Lung (tissue), 11 donors: ENCODE measurements at regions not wholly inside any gene's neighbourhood (a gene's known extent, or its start where the extent isn't known, plus 50 kb on each side); places are given as distances from the start of the nearest gene placed in this dataset.

ENCODE experiments used
- ATAC-seq: fragments of 200-7000 bp; cut with Tn5 transposase; one replicate; pipeline ENCODE4 v1.9.1; 2020; ENCODE audit warnings: moderate number of reproducible peaks; ENCODE audit not compliant: insufficient read depth, low FRiP score
- DNase-seq, 3 donors: peaks; one replicate each; pipeline ENCODE4 v3.0.0-alpha.2; 2013 to 2017
- H3K27ac ChIP-seq, 2 donors: one replicate each; pipeline ENCODE4 v1.5.1; 2013; ENCODE audit warnings: mild to moderate bottlenecking in 2 of 2, moderate library complexity in 2 of 2, control low read depth in 1 of 2, inconsistent platforms in 1 of 2, low read depth in 1 of 2, low read length in 1 of 2
- H3K27me3 ChIP-seq, 3 donors: one replicate each; pipeline ENCODE4 v1.5.1; 2013; ENCODE audit warnings: low read length in 2 of 3; ENCODE audit not compliant: control insufficient read depth in 3 of 3, insufficient read depth in 3 of 3
- H3K36me3 ChIP-seq, 4 donors: one replicate each; pipeline ENCODE4 v1.5.1; 2013; ENCODE audit warnings: low read length in 4 of 4, mild to moderate bottlenecking in 1 of 4, moderate library complexity in 1 of 4; ENCODE audit not compliant: control insufficient read depth in 4 of 4, insufficient read depth in 4 of 4
- H3K4me1 ChIP-seq, 5 donors: one replicate each; pipeline ENCODE4 v1.5.1; 2013; ENCODE audit warnings: low read length in 5 of 5, mild to moderate bottlenecking in 2 of 5, moderate library complexity in 1 of 5; ENCODE audit not compliant: control insufficient read depth in 5 of 5, insufficient read depth in 5 of 5
- H3K4me3 ChIP-seq: one replicate; pipeline ENCODE4 v1.5.1; 2013; ENCODE audit warnings: mild to moderate bottlenecking, control low read depth, moderate library complexity
- H3K9ac ChIP-seq, 2 donors: one replicate each; pipeline ENCODE4 v1.5.1; 2013; ENCODE audit warnings: low read length in 2 of 2, control low read depth in 1 of 2; ENCODE audit not compliant: insufficient read depth in 1 of 2
- H3K9me3 ChIP-seq, 4 donors: one replicate each; pipeline ENCODE4 v1.5.1; 2013; ENCODE audit warnings: low read length in 3 of 4, mild to moderate bottlenecking in 1 of 4, moderate library complexity in 1 of 4; ENCODE audit not compliant: control insufficient read depth in 4 of 4, insufficient read depth in 3 of 4
- WGBS, 2 donors: extraction: QIAGEN DNeasy Blood & Tissue Kit; methylation state at CpG; one replicate each; pipeline ENCODE4 v1.1.7; 2013; 5-methylcytosine and 5-hydroxymethylcytosine counted together
- TF ChIP-seq, protein P1 (sequence below): IDR thresholded peaks from 2 replicates; pipeline ENCODE4 v1.5.1; 2012; ENCODE audit warnings: mild to moderate bottlenecking; ENCODE audit errors: control extremely low read depth, extremely low read depth
- donor health status: control.
- donor health status: control.
- donor health status: Bipolar disorder and iron deficiency.
- donor health status: healthy.
- donor health status: DM: yes; HTN: yes; CAD: no.

DNA sequence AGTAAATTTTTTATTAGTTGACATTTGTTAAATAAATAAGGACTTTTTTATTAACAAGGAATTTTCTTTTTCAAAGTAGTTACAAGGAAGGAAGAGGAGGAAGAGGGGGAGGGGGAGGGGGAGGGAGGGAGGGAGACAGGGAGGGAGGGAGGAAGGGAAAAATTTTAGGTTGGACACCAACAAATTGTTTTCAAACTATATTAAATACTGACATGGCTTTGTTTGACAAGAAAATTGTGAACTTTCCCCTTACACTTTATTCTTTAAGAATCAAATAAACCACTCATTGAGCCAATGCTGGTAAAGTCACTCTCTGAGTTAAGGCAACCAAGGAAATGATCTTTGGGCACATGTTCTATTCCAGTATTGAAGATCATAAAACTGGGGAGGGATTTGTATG lies 115.7 kb upstream of the PPP2R3A start:
- Histone ChIP-seq H3K9ac (no peak overlapping the region), H3K4me1 (no peaks in the 10 kb centered on the region), H3K27ac (no peak overlapping the region), H3K27me3 (no peaks in the 10 kb centered on the region), H3K9me3 (peaks cover 0 to 3% (median under 1%) of the 10 kb centered on the region in 4 donors), H3K36me3 (no peaks in the 10 kb centered on the region), H3K4me3 (no peak overlapping the region)
- DNase-seq (no peak), ATAC-seq (no peak)
- TF ChIP-seq, protein P1, sequence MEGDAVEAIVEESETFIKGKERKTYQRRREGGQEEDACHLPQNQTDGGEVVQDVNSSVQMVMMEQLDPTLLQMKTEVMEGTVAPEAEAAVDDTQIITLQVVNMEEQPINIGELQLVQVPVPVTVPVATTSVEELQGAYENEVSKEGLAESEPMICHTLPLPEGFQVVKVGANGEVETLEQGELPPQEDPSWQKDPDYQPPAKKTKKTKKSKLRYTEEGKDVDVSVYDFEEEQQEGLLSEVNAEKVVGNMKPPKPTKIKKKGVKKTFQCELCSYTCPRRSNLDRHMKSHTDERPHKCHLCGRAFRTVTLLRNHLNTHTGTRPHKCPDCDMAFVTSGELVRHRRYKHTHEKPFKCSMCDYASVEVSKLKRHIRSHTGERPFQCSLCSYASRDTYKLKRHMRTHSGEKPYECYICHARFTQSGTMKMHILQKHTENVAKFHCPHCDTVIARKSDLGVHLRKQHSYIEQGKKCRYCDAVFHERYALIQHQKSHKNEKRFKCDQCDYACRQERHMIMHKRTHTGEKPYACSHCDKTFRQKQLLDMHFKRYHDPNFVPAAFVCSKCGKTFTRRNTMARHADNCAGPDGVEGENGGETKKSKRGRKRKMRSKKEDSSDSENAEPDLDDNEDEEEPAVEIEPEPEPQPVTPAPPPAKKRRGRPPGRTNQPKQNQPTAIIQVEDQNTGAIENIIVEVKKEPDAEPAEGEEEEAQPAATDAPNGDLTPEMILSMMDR: no peak

DNA sequence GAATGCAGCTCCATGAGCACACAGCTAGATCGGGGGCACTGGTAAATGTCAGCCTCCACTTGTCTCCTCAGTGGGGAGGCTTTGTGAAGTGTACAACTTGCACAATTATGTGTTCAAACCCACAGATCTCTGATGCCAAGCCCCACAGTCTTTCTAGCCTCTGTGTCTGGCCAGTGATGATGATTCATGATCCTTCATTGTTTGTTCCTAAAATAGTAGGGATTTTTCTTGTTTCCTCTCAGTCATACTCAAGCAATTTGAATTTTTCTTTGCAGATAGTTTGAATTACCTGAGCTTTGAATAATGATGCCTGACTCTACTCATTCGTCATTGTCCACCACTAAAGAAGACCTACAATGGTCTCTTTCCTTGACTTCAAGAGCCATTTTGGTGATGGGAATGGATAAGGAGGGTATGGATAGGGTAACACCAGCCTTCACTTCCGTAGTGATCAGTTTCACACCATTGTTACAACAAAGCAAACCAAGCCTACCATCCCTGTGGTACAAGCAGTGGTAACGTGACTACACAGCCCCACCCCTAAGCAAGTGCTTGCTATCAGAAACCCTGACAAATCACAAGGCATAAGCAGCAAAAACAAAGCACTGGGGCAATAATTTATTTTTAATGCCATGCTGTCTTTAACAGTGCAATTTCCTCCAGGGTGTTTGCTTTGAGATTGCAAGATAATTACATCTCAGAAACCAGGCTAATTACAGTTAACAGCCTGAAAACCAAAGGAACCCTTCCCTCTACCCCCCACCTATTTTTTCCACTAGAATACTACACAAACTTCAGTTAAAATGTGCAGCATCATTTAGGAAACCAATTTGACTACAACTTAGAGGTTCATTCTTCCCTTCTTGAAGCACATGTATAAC lies 114.1 kb upstream of the PPP2R3A start:
- DNase-seq: no peak
- Histone ChIP-seq H3K9me3 (peaks cover 0 to 3% (median 0%) of the 10 kb centered on the region in 4 donors), H3K4me1 (no peaks in the 10 kb centered on the region), H3K4me3 (no peak overlapping the region), H3K27me3 (no peaks in the 10 kb centered on the region), H3K27ac (no peak overlapping the region), H3K9ac (no peak overlapping the region), H3K36me3 (no peaks in the 10 kb centered on the region)
- 54 to 59% methylated on average over 4 of the region's 4 CpGs for WGBS, 2 donors
- TF ChIP-seq, protein P1: no peak
- no peak for ATAC-seq

DNA sequence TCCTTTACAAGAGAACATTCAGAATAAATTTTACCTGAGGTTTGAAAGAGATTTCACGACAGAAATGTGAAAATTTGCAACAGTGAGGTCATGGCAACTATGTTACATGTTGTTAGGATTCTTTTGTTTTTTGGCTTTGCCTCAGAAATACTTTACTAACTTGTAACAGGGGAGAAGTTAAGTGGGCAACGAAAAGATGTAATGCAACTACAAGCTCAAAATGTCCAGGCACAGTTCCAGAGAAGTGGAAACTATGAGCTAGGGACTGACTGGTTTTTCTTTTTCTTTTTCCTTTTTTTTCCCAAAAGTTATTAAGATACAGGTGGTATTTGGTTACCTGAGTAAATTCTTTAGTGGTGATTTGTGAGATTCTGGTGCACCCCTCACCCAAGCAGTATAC lies 111.5 kb upstream of the PPP2R3A start:
- TF ChIP-seq, protein P1: no peak
- Histone ChIP-seq H3K4me3 (no peak overlapping the region), H3K27me3 (no peaks in the 10 kb centered on the region), H3K9ac (no peak overlapping the region), H3K9me3 (peaks cover 0 to 3% (median 0%) of the 10 kb centered on the region in 4 donors), H3K36me3 (no peaks in the 10 kb centered on the region), H3K4me1 (no peaks in the 10 kb centered on the region), H3K27ac (no peak overlapping the region)
- DNase-seq: no peak
- 51 to 64% methylated on average over 2 of the region's 2 CpGs for whole genome bisulfite sequencing, 2 donors
- no peak for ATAC-seq
